ENCODE measurements at regions not wholly inside any gene's neighbourhood (a gene's known extent, or its start where the extent isn't known, plus 50 kb on each side); places are given as distances from the start of the nearest gene placed in this dataset.

GRCh38 chr20:24106801-24107445 is 118.3 kb upstream of the GGTLC1 start:
- no peak for TF ChIP-seq CTCF (IDR thresholded peaks at IDR 0.05)
- no peak for TF ChIP-seq POLR2A (IDR thresholded peaks at IDR 0.05)
